Panc1 (cell line): ENCODE measurements at regions not wholly inside any gene's neighbourhood (a gene's known extent, or its start where the extent isn't known, plus 50 kb on each side); places are given as distances from the start of the nearest gene placed in this dataset.

Source experiments
- ATAC-seq: fragments of 200-7000 bp; cut with Tn5 transposase; 2 replicates; pipeline ENCODE4 v1.9.1; 2020; ENCODE audit warnings: mild to moderate bottlenecking, moderate library complexity
- BruUV-seq: library from RNA; stranded (reverse); fragments of 400-500 nt; replicated peaks from 2 replicates; lab custom pipeline; 2021; lab: Mats Ljungman, UMichigan
- CTCF ChIA-PET: fragments of 300-600 bp; sonication (Branson Sonifier 250); formaldehyde crosslinking; loops from one replicate; lab custom pipeline; 2022; ENCODE audit warnings: antibody characterized with exemption; lab: Charles Lee
- POLR2A ChIA-PET: fragments of 300-600 bp; sonication (Branson Sonifier 250); formaldehyde crosslinking; loops from one replicate; lab custom pipeline; 2022; ENCODE audit warnings: antibody characterized with exemption; lab: Charles Lee
- DNase-seq: peaks from one replicate; pipeline ENCODE4 v3.0.0-alpha.2; 2010; ENCODE audit warnings: low read depth, low spot score
- H3K27ac ChIP-seq: 2 replicates; pipeline ENCODE4 v1.5.1; 2011; ENCODE audit warnings: mild to moderate bottlenecking, low read length, inconsistent platforms
- H3K27me3 ChIP-seq: fragments of 200-500 bp; sonication (Bioruptor generic); 2 replicates; pipeline ENCODE4 v1.6.0; 2014; ENCODE audit warnings: low read length, inconsistent platforms; ENCODE audit not compliant: control insufficient read depth, insufficient read depth
- H3K36me3 ChIP-seq: fragments of 200-500 bp; sonication (Bioruptor generic); 2 replicates; pipeline ENCODE4 v1.5.1; 2014; ENCODE audit warnings: inconsistent platforms, mild to moderate bottlenecking, low read length, moderate library complexity; ENCODE audit not compliant: control insufficient read depth, insufficient read depth
- H3K4me1 ChIP-seq: 2 replicates; pipeline ENCODE4 v1.5.1; 2011; ENCODE audit warnings: inconsistent platforms, mild to moderate bottlenecking, low read length, moderate library complexity; ENCODE audit not compliant: control insufficient read depth, insufficient read depth
- H3K4me3 ChIP-seq, 2 experiments: 2 replicates each; pipeline ENCODE4 v1.5.1; 2011 to 2012; ENCODE audit warnings: low read depth in 2 of 2, low read length in 2 of 2, mild to moderate bottlenecking in 2 of 2, inconsistent platforms in 1 of 2, moderate library complexity in 1 of 2
- H3K9me3 ChIP-seq: fragments of 200-500 bp; sonication (Bioruptor generic); 2 replicates; pipeline ENCODE4 v1.5.1; 2014; ENCODE audit warnings: low read depth, mild to moderate bottlenecking, inconsistent platforms, low read length, moderate library complexity; ENCODE audit not compliant: control insufficient read depth, insufficient read depth
- CTCF ChIP-seq: fragments of 450-650 bp; IDR thresholded peaks from 2 replicates; pipeline ENCODE4 v1.5.1; 2017; ENCODE audit warnings: mild to moderate bottlenecking
- POLR2AphosphoS5 ChIP-seq: IDR thresholded peaks from 2 replicates; pipeline ENCODE4 v1.6.1; 2012; ENCODE audit warnings: mild to moderate bottlenecking, low read depth, low read length, moderate library complexity
- REST ChIP-seq, 2 experiments: IDR thresholded peaks; 2 replicates each; pipeline ENCODE4 v1.6.1; 2011 to 2012; ENCODE audit warnings: low read depth in 2 of 2, control low read depth in 1 of 2, low read length in 1 of 2, mild to moderate bottlenecking in 1 of 2, moderate library complexity in 1 of 2; ENCODE audit not compliant: insufficient read depth in 1 of 2
- SIN3A ChIP-seq: IDR thresholded peaks from 2 replicates; pipeline ENCODE4 v1.6.1; 2012; ENCODE audit warnings: low read depth, mild to moderate bottlenecking, low read length, moderate library complexity, borderline replicate concordance; ENCODE audit not compliant: insufficient read depth
- TCF7L2 ChIP-seq: IDR thresholded peaks from 2 replicates; pipeline ENCODE4 v1.6.1; 2011; ENCODE audit warnings: mild to moderate bottlenecking, low read depth, low read length, inconsistent platforms
- in situ Hi-C: cut with HindIII; loops from 2 replicates; pipeline ENCODE4 v1.10.0; 2016; ENCODE audit warnings: low sequenced_read_pairs, low pct_unique_long_range_greater_than_20kb
- intact Hi-C: fragments of 100-400 bp; cut with micrococcal nuclease; formaldehyde crosslinking; loops from one replicate; pipeline ENCODE4 v1.10.0; 2022; ENCODE audit not compliant: unreplicated experiment

GRCh38 chr18:42177390-42177789 lies 222.4 kb downstream of the PIK3C3 start:
- CTCF ChIA-PET, result no interaction called here
- DNase-seq (no peak), ATAC-seq (no peak)
- intact Hi-C loops (no loop called here), in situ Hi-C loops (no loop called here)
- Histone ChIP-seq H3K4me1 (no peaks in the 10 kb centered on the region), H3K36me3 (no peaks in the 10 kb centered on the region), H3K9me3 (no peaks in the 10 kb centered on the region), H3K4me3 (no peak overlapping the region), H3K27ac (no peak overlapping the region), H3K27me3 (no peaks in the 10 kb centered on the region)
- no TSS peak for BruUV-seq
- no peak for TF ChIP-seq POLR2AphosphoS5
- TF ChIP-seq REST (IDR thresholded peaks at IDR 0.05; ENCODE audit: insufficient read depth in 1 of 2, low read depth in 2 of 2, low read length in 1 of 2), result no peak
- TF ChIP-seq SIN3A, result no peak
- no peak for TF ChIP-seq CTCF
- TF ChIP-seq TCF7L2, result no peak
- POLR2A ChIA-PET, result no interaction called here

GRCh38 chr18:42178376-42179080 lies 223.5 kb downstream of the PIK3C3 start:
- no peaks in the 10 kb centered on the region for H3K4me1 ChIP-seq
- H3K27ac ChIP-seq, result no peak overlapping the region
- in situ Hi-C loops (no loop called here), intact Hi-C loops (no loop called here)
- no peaks in the 10 kb centered on the region for H3K27me3 ChIP-seq
- POLR2A ChIA-PET, result no interaction called here
- DNase-seq (no peak), ATAC-seq (no peak)
- no peaks in the 10 kb centered on the region for H3K36me3 ChIP-seq
- no peak for TF ChIP-seq TCF7L2
- no peak for TF ChIP-seq REST (IDR thresholded peaks at IDR 0.05; ENCODE audit: insufficient read depth in 1 of 2, low read depth in 2 of 2, low read length in 1 of 2)
- TF ChIP-seq CTCF, result no peak
- no peak for TF ChIP-seq SIN3A
- TF ChIP-seq POLR2AphosphoS5, result no peak
- H3K4me3 ChIP-seq, result no peak overlapping the region
- CTCF ChIA-PET, result interaction anchor here (0.6 kb wide), 1 partner anchor 64 kb away, joined by 3 read pairs; no protein-coding TSS in a partner anchor
- no TSS peak for BruUV-seq
- no peaks in the 10 kb centered on the region for H3K9me3 ChIP-seq
